HT1080 (cell line): ENCODE measurements at regions not wholly inside any gene's neighbourhood (a gene's known extent, or its start where the extent isn't known, plus 50 kb on each side); places are given as distances from the start of the nearest gene placed in this dataset.
A peak's percentile ranks its signal among the peaks of the same experiment; 100 is the strongest.
"Not testable (repeated sequence)": the region's sequence is repeated elsewhere in the genome, so short reads cannot be mapped to it uniquely, and the experiment has no call there.

ENCODE experiments used
- DNase-seq: peaks from one replicate; pipeline ENCODE4 v3.0.0-alpha.2; 2015; ENCODE audit warnings: low read depth

DNA sequence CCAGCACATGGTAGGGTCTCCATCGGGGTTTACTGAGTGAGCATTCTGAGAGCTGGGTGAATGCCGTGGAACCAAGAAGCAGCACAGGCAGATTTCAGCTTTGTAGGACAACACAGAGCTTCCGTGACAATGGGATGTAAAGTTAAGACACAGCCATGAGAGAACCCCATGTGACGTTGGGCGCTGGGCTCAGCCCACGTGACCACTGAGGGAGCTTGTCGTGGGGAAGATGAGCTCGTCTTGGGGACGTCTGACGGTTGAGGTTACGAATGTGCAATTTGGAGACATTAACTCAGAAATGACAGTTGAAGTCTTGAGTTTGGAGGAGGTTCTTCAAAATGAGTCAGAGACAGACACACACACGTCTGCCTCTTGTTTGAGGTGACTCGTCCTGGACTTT, 51.5 kb upstream of the MUC20 start:
- DNase-seq: not testable (repeated sequence)

DNA sequence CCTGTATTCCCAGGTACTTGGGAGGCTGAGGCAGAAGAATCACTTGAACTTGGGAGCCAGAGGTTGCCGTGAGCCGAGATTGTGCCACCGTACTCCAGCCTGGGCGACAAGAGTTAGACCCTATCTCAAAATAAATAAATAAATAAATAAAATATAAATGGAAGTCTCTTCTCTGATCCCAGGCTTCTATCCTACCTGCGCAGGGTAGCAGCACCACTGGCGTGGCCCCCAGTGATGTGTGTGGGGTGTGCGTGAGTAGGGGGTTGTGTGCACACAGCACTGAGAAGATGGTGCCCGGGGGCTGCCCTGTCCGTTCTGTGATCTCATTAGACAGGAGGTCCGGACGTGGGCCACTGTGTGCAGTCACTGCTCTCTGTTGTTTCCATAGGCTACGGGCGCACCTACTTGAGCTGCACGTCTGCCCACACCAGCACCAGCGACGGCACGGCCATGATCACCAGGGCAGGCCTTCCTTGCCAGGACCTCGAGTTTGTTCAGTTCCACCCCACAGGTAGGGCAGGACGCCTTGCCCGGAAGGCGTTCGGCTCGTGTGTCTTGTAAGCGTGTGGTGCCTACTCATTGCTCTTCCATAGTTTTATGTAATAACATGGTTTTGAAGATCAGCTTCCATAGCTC, 52.5 kb upstream of the MUC20 start:
- not testable (repeated sequence) for DNase-seq

DNA sequence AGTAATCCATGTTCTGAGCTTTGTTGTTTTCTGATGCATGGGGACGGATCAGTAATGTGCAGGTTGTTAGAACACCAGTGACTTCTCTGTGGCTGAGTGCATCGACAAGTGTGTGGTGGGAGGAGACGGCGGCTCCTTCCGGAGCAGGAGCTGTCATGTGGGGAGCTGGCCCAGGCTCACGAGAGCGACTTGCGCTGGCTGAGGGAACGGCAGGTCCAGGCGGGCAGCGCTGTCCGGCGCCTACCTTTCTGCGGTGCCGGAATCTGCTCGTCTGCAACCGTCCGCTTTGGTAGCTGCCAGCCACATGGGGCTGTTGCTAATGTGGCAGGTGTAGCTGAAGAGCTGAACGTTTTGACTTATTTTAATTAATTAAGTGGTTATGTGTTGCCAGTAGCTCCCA, 55.5 kb upstream of the MUC20 start:
- DNase-seq: not testable (repeated sequence)

DNA sequence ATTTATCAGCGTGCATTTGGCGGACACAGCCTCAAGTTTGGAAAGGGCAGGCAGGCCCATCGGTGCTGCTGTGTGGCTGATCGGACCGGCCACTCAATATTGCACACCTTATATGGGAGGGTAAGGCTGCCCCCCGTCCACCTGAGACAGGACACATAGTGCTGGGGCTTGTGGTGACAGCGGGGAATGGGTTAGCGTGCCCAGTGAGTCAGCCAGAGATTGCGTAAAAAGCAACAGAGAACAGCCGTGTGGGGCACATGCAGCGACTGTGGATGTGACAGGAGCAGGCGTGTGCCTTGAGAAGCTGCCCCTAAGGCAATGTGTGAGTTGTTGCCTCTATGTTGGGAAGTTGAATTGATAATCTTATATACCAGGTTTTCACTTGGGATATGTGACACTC, 56.6 kb upstream of the MUC20 start:
- DNase-seq: not testable (repeated sequence)

DNA sequence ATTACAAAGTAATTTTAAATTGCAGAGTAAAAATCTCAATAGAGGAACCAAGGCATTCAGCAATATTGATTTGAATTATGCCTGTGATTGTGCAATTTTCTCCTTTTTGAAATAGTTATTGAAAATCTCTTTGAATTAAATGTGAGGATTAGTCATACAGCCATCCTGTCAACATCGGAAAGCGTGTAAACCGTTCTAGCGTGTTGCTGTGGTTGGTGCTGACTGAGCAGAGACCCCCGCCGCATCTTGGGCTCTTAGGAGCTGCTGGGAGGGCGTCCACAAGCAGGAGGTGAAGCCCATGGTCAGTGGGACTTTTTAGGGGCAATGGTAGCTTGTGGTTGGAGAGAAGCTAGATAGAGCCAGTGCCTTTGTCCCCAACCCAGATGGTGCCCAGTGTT, 61.6 kb upstream of the MUC20 start:
- DNase-seq: not testable (repeated sequence)

DNA sequence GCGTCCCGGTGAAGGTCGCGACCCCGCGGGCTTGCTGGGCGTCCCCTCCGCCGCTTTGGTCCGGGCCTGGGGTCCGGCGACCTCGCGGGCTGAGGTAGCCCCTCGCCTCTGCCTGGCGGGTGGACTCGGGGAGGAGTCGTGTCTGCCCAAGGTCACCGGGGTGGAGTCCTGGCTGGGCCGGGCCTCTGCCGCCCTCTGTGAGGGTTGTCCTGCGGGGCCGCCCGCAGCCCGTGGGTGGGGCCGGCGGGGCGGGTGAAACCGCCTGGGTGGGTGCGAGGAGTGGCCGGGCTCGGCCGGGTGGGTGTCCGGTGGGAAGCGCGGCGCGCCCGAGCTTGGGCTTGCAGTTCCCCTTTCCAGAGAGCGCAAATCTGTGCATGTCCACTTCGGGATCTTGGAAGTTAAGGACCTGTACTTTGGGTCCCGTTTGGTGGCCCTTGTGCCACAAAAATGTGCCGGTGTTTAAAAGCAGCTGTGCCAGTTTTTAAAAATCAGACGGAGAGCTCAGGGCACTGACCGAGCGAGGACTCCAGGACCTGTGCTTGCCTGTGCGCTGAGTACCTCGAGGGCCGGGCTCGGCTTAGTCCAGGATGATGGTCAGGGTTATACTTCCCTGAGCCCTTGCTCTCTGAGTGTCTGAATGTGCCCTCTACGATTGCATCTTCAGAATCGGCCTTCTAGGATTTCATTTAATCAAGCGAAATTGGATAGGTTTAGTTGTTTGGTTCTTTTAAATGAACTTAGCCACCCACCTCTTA, 62.2 kb upstream of the MUC20 start:
- DNase-seq: not testable (repeated sequence)

DNA sequence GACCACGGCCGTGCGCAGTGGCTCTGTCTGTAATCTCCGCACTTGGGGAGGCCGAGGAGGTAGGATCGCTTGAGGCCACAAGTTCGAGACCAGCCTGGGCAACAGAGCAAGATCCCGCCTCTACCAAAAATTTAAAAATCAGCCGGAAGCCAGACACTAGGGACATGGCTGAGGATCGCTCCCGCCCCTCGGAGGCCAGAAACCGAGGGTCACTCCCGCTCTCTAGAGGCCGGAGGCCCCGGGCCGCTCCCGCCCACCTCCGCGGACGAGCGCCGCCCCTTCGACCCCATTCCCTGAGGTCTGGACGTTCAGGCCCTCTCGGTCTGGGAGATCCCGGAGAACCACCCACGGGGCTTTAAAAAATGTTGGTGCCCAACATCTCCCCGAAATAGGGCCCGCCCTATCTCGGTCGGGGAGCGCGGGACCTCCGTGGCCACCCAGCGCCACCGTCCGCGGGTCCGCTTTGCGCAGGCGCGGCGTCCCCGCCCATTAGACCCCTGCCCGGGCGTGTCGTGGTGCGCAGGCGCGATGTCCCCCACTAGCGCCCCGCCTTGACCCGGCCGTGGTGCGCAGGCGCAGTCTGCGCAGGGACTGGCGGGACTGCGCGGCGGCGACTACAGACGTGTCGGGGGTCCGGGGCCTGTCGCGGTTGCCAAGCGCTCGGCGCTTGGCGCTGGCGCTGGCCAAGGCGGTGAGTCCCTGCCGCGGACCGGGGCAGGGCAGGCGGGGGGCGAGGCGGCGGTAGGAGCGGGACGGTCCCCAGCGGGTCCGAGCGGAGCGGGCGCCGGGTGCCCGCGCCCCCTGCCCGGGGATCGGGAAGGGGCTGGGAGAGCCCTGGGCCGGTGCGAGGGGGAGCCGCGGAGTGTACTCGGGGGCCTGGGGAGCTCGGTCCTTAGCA, 63.1 kb upstream of the MUC20 start:
- DNase-seq: peak; percentile 74

DNA sequence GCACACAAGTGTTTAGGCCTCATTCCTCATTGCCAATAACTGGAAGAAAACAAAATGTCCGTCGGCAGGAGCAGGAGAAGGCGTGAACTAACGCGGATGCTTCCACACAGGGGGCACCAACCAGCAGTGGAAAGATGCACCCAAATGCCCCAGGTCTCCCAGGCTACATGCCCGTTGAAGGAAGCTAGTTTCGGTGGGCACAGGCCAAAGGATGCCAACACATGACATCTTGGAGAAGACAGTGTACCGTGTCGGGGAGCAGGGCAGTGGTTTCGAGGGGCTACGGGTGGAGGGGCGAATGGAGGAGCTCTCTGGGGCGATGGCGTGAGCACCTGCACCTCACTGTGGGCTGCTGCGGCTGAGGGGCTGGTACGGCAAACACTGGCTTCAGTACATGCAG, 64.7 kb upstream of the MUC20 start:
- DNase-seq: not testable (repeated sequence)

DNA sequence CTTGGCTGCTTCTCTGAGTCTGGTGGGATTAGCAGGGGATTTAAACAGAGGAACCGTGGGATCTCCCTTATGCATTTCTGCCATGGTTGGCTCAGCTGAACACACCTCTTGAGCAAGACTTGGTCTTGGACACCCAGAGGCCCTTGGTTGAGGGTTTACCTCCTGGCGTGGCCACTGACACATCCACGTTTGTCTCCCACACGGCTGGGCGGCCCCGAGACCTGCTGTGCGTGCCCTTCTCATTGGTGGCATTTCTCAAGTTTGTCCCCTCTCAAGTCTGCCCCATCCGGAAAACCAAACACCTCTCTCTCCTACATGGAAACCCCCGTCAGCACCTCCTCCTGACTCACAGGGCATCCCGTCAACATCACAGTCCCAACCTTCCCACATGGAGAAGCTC, 66.0 kb upstream of the MUC20 start:
- not testable (repeated sequence) for DNase-seq

DNA sequence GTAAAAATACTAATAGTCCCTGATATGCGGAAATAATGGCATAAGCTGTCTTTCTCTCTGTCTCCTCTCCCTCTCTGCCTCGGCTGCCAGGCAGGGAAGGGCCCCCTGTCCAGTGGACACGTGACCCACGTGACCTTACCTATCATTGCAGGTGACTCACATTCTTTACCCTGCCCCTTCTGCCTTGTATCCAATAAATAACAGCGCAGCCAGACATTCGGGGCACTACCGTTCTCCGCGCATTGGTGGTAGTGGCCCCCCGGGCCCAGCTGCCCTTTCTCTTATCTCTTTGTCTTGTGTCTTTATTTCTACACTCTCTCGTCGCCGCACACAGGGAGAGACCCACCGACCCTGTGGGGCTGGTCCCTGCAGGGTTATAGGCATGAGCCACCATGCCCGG, 66.6 kb upstream of the MUC20 start:
- DNase-seq: not testable (repeated sequence)

DNA sequence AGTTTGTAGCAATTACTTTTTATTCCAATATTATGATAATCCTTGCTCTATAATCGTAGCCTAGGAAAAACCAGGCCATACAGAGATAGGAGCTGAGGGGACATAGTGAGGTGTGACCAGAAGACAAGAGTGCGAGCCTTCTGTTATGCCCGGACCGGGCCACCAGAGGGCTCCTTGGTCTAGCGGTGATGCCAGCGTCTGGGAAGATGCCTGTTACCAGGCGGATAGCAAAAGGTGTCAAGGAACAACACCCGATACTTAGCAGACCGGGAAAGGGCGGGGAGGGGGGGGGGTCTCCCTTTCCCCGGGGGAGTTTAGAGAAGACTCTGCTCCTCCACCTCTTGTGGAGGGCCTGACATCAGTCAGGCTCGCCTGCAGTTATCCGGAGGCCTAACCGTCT, 67.1 kb upstream of the MUC20 start:
- DNase-seq: not testable (repeated sequence)

DNA sequence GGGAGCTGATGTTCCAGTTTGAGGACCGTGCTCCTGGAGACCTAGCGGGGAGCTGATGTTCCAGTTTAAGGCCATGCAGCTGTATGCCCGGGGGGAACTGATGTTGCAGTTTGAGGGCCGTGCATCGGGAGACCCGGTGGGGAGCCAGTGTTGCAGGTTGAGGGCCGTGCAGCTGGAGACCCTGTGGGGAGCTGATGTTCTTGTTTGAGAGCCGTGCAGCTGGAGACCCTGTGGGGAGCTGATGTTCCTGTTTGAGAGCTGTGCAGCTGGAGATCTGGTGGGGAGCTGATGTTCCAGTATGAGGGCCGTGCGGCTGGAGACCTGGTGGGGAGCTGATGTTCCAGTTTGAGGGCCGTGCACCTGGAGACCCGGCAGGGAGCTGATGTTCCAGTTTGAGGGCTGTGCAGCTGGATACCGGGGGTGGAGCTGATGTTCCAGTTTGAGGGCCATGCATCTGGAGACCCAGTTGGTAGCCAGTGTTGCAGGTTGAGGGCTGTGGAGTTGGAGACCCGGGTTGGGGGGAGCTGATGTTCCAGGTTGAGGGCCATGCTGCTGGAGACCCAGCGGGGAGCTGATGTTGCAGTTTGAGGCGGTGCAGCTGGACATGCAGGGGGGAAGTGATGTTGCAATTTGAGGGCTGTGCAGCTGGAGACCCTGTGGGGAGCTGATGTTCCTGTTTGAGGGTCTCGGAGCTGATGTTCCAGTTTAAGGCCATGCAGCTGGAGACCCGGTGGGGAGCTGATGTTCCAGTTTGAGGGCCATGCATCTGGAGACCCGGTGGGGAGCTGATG, 64.4 kb upstream of the APOD start:
- not testable (repeated sequence) for DNase-seq

DNA sequence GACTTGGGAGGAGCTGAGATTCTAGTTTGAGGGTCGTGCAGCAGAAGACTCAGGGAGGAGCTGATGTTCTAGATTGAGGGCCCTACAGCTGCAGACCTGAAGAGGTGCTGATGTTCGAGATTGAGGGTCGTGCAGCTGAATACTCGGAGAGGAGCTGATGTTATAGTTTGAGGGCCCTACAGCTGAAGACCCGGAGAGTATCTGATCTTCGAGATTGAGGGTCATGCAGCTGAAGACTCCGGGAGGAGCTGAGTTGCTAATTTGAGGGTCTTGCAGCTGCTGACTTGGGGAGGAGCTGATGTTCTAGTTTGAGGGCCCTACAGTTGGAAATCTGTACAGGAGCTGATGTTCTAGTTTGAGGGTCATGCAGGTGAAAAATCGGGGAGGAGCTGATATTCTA, 62.1 kb upstream of the APOD start:
- DNase-seq: not testable (repeated sequence)

DNA sequence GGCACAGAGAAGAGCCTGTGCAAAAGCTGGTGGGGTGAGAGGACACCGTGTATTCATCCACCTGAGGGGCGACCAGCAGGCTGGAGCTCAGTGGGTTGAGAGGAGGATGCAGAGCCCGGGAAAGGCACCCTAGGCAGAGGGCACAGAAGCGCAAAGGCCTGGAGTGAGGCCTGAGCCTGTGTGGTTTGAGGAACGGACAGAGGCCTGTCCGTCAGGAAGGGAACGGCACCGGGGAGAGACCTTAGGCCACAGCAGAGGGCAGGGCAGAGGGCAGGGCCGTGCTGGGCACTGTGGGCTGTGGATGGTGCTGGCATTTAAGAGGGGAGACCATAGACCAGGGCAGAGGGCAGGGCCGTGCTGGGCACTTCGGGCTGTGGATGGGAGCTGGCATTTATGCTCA, 59.5 kb upstream of the APOD start:
- not testable (repeated sequence) for DNase-seq

DNA sequence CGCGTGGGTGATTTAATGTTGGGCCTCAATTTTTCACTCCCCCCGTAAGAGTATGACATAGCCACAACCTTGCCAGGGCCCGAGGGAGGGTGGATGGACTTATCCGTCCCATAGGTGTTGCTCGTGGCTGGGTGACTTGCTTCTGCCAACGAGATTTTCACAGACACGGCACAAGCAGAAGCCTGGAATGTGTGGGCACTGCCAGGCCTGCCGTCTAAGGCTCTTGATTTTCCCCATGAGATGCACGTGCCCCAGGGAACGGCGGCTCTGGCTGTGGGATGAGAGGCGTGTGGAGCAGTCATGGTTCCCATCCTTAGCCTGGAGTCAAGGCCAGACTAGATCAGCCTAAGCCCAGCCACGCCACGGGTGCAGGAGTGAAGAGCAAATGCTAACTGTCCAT, 58.6 kb upstream of the APOD start:
- not testable (repeated sequence) for DNase-seq

DNA sequence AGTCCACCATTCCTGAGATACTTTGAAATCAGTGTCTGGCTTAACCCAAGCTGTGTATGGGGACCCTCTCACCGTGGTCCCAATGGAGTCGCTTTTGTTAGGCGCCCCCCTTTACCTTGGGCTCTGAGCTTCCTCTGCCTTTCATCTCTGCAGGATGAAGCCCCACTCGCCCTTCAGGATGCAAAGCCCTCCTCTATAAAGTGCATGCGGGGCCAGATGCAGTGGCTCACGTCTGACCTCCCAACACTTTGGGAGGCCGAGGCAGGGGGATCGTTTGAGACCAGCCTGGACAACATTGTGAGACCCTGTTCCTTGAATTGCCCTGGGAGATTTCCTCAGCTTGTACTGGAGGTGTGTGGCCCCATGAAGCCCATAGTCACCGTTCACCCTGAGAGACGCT, 54.7 kb upstream of the APOD start:
- DNase-seq: not testable (repeated sequence)

DNA sequence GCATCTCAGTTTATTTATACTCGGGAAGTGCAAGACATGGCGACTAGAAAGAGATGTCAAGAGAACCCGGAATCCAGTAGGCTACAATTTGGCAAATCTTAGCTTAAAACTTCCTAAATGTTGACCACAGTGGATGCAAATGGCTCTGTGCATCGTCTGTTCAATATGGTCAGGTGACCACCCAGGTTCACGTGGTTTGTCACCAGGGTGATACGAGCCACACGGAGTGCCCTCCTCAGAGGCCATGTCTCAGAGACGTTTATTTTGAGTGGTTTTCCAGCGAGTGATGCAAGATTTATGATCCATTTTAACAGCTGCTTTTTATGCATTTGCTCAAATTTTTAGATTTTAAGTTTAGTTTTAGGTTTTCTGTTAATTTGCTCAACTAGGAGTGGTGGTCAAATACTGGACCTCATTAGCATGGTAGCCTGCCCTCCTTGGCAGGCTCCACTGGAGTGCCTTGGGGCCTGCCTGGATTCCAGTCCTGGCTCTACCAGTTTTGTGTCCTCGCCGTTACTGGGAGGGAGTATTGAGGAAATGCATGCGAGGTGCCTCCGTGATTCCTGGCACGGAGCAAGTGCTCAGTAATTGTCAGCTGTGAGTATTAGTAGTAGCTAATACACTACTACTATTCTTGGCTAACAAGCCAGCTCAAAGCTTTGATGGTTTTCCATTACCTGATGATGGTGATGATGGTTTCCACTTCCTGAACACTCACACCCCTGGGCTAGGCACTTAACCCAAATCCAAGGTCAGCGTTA, 53.9 kb upstream of the APOD start:
- not testable (repeated sequence) for DNase-seq

DNA sequence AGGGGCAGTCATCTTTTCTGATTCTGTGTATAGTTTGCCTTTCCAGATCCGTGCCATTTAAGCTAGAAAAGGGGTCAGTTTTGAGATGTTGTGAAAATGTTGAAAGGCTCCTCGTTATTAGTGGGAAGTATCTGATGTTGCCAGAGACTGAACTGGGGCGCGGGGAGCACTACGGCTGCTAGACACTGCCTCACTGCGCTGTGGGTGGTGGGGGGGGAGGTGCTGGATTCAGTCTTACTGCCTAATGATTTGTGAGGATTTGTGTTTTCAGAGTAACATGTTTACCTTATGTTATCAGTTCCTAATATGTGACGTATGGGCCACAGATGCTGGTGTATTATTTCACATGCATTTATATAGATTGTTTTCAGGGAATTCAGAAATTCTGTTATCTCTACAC, 53.3 kb upstream of the APOD start:
- DNase-seq: not testable (repeated sequence)

DNA sequence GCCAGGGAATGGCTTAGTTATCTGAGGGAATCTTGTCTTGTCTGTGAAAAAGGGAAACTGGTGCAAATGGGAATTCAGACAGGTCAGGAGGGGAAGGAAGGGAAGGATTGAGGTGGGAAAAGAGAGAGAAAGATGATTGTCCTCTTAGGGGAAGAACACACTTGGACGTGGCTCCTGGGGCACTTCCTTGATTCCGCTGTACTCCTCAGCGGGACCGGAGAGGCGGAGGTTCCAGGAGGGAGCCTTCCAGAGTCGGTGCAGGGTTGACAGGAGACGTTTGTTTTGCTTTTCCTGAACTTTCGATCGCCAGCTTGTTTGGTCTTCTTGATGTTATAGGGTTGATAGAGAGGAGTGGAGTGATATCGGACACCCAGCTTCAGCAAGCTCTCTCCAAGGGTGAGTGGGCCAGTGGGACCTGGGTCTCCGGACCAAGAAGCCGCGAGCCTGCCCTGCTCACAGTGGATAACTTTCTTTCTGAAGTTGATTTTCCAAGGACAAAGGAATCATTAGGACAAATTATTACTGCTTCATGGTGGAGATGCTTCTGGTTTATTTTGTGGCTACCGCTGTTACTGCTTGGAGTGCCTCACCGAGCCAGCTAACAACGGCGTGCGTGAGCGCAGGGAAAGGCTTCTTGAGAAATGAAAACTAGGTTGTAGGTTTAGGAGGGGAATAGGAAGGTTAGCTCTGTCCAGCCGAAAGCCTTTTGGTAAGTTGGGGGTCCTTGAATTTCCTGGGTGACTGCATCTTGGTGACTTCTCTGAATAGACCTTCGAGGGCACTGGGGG, 52.4 kb upstream of the APOD start:
- DNase-seq: not testable (repeated sequence)
